Neural progenitor cell (in vitro differentiated cells): ENCODE measurements at regions not wholly inside any gene's neighbourhood (a gene's known extent, or its start where the extent isn't known, plus 50 kb on each side); places are given as distances from the start of the nearest gene placed in this dataset.

Experiments used
- DNase-seq: peaks from one replicate; pipeline ENCODE4 v3.0.0-alpha.2; 2016; ENCODE audit warnings: low spot score
- H2AFZ ChIP-seq: fragments of 200-600 bp; sonication (generic); replicated peaks from 2 replicates; pipeline ENCODE4 v1.6.1; 2016; ENCODE audit warnings: antibody characterized with exemption
- H3F3A ChIP-seq: fragments of 200-600 bp; sonication (generic); 2 replicates; pipeline ENCODE4 v1.6.1; 2016; ENCODE audit warnings: antibody characterized with exemption, low read depth
- H3K27ac ChIP-seq: fragments of 200-600 bp; sonication (generic); 2 replicates; pipeline ENCODE4 v1.5.1; 2016; ENCODE audit warnings: mild to moderate bottlenecking
- H3K27me3 ChIP-seq: fragments of 200-600 bp; sonication (generic); 2 replicates; pipeline ENCODE4 v1.6.1; 2016; ENCODE audit warnings: mild to moderate bottlenecking, moderate library complexity
- H3K36me3 ChIP-seq: fragments of 200-600 bp; sonication (generic); 2 replicates; pipeline ENCODE4 v1.5.1; 2016
- H3K4me1 ChIP-seq: fragments of 200-600 bp; sonication (generic); 2 replicates; pipeline ENCODE4 v1.6.1; 2016; ENCODE audit warnings: mixed run types
- H3K4me2 ChIP-seq: fragments of 200-600 bp; sonication (generic); 2 replicates; pipeline ENCODE4 v1.6.1; 2016
- H3K4me3 ChIP-seq: fragments of 200-600 bp; sonication (generic); 2 replicates; pipeline ENCODE4 v1.5.1; 2016
- H3K79me2 ChIP-seq: fragments of 200-600 bp; sonication (generic); 2 replicates; pipeline ENCODE4 v1.6.1; 2016; ENCODE audit warnings: low read depth
- H3K9ac ChIP-seq: fragments of 200-600 bp; sonication (generic); 2 replicates; pipeline ENCODE4 v1.6.1; 2016
- H3K9me3 ChIP-seq: fragments of 200-600 bp; sonication (generic); 2 replicates; pipeline ENCODE4 v1.5.1; 2016; ENCODE audit warnings: low read depth
- H4K20me1 ChIP-seq: fragments of 200-600 bp; sonication (generic); 2 replicates; pipeline ENCODE4 v1.6.1; 2016; ENCODE audit warnings: low read depth
- H3K27ac Mint-ChIP-seq: 3 replicates; pipeline ENCODE4 v1.8.0; 2021; ENCODE audit warnings: mixed read lengths
- H3K27me3 Mint-ChIP-seq: 2 replicates; pipeline ENCODE4 v1.8.0; 2022; ENCODE audit warnings: low read depth, mild to moderate bottlenecking, inconsistent platforms, moderate library complexity, mixed read lengths; ENCODE audit not compliant: insufficient read depth
- H3K36me3 Mint-ChIP-seq: 3 replicates; pipeline ENCODE4 v1.8.0; 2021; ENCODE audit warnings: mixed read lengths
- H3K4me1 Mint-ChIP-seq: 3 replicates; pipeline ENCODE4 v1.8.0; 2021; ENCODE audit warnings: mixed read lengths
- H3K4me3 Mint-ChIP-seq: 3 replicates; pipeline ENCODE4 v1.8.0; 2021; ENCODE audit warnings: mild to moderate bottlenecking, moderate library complexity, mixed read lengths
- H3K9me3 Mint-ChIP-seq: 3 replicates; pipeline ENCODE4 v1.8.0; 2020; ENCODE audit warnings: mixed read lengths
- CTCF ChIP-seq: fragments of 200-600 bp; sonication (generic); IDR thresholded peaks from 2 replicates; pipeline ENCODE4 v1.5.1; 2017; ENCODE audit warnings: antibody characterized with exemption, mild to moderate bottlenecking
- EZH2 ChIP-seq: fragments of 200-600 bp; sonication (generic); IDR thresholded peaks from 2 replicates; pipeline ENCODE4 v1.6.1; 2017; ENCODE audit warnings: antibody characterized with exemption, mild to moderate bottlenecking, moderate library complexity
- EZH2phosphoT487 ChIP-seq: fragments of 200-600 bp; sonication (generic); IDR thresholded peaks from 2 replicates; pipeline ENCODE4 v1.6.1; 2017; ENCODE audit warnings: antibody characterized with exemption

GRCh38 chr16:85418978-85419491 is 194.1 kb upstream of the GSE1 start:
- Histone ChIP-seq H3K4me2 (no peak overlapping the region), H3F3A (peaks cover 27% of the 10 kb centered on the region), H4K20me1 (peaks cover 24% of the 10 kb centered on the region), H3K4me3 (no peak overlapping the region), H3K9me3 (no peaks in the 10 kb centered on the region), H2AFZ (no peak overlapping the region), H3K27me3 (no peaks in the 10 kb centered on the region), H3K36me3 (no peaks in the 10 kb centered on the region), H3K79me2 (no peaks in the 10 kb centered on the region), H3K9ac (no peak overlapping the region), H3K27ac (no peak overlapping the region), H3K4me1 (peaks cover 18% of the 10 kb centered on the region)
- Mint-ChIP-seq H3K4me3 (no peak overlapping the region), H3K36me3 (no peaks in the 10 kb centered on the region), H3K27me3 (peaks cover 14% of the 10 kb centered on the region), H3K9me3 (no peaks in the 10 kb centered on the region), H3K27ac (no peak overlapping the region), H3K4me1 (peaks cover 29% of the 10 kb centered on the region)
- DNase-seq = peak; percentile 34
- TF ChIP-seq EZH2phosphoT487 (no peak), CTCF (peak; percentile 21)

GRCh38 chr16:85419503-85420408 is 193.4 kb upstream of the GSE1 start:
- Mint-ChIP-seq H3K27ac (no peak overlapping the region), H3K27me3 (peaks cover 16% of the 10 kb centered on the region), H3K36me3 (no peaks in the 10 kb centered on the region), H3K9me3 (no peaks in the 10 kb centered on the region), H3K4me1 (peaks cover 34% of the 10 kb centered on the region), H3K4me3 (no peak overlapping the region)
- Histone ChIP-seq H3K4me3 (no peak overlapping the region), H3K79me2 (no peaks in the 10 kb centered on the region), H3K27me3 (no peaks in the 10 kb centered on the region), H3K9ac (no peak overlapping the region), H3K36me3 (no peaks in the 10 kb centered on the region), H4K20me1 (peaks cover 24% of the 10 kb centered on the region), H3K9me3 (no peaks in the 10 kb centered on the region), H3K4me2 (no peak overlapping the region), H3K27ac (no peak overlapping the region), H2AFZ (no peak overlapping the region), H3F3A (peaks cover 27% of the 10 kb centered on the region), H3K4me1 (peaks cover 18% of the 10 kb centered on the region)
- no peak for DNase-seq
- TF ChIP-seq EZH2phosphoT487 (no peak), CTCF (no peak), EZH2 (no peak)

GRCh38 chr16:85420501-85421337 is 192.4 kb upstream of the GSE1 start:
- Histone ChIP-seq H4K20me1 (peaks cover 24% of the 10 kb centered on the region), H3K9me3 (no peaks in the 10 kb centered on the region), H3K4me1 (peaks cover 22% of the 10 kb centered on the region), H3K4me3 (no peak overlapping the region), H3K9ac (no peak overlapping the region), H3F3A (peaks cover 27% of the 10 kb centered on the region), H3K27ac (no peak overlapping the region), H3K27me3 (no peaks in the 10 kb centered on the region), H3K79me2 (no peaks in the 10 kb centered on the region), H3K36me3 (no peaks in the 10 kb centered on the region), H3K4me2 (no peak overlapping the region), H2AFZ (no peak overlapping the region)
- peak overlapping the region; percentile 64 for H3K4me3 Mint-ChIP-seq
- H3K9me3 Mint-ChIP-seq = no peaks in the 10 kb centered on the region
- H3K4me1 Mint-ChIP-seq = peaks cover 35% of the 10 kb centered on the region
- peaks cover 16% of the 10 kb centered on the region for H3K27me3 Mint-ChIP-seq
- TF ChIP-seq EZH2 (no peak), EZH2phosphoT487 (no peak), CTCF (peak; percentile 99)
- peak; percentile 79 for DNase-seq
- no peak overlapping the region for H3K27ac Mint-ChIP-seq
- H3K36me3 Mint-ChIP-seq = no peaks in the 10 kb centered on the region
